Keratinocyte (primary cell): ENCODE measurements at regions not wholly inside any gene's neighbourhood (a gene's known extent, or its start where the extent isn't known, plus 50 kb on each side); places are given as distances from the start of the nearest gene placed in this dataset.

ENCODE experiments used
- DNase-seq: peaks from one replicate; pipeline ENCODE4 v3.0.0-alpha.2; 2011; ENCODE audit warnings: low read depth, missing footprints, low spot score
- FAIRE-seq: peaks from 2 replicates; lab custom pipeline; 2011; peaks lifted over from hg19 to GRCh38; lab: Jason Lieb, UNC
- H2AFZ ChIP-seq: 2 replicates; pipeline ENCODE4 v1.6.0; 2012; ENCODE audit warnings: low read length, control low read depth, inconsistent platforms; ENCODE audit not compliant: control insufficient read depth
- H3K27ac ChIP-seq: 2 replicates; pipeline ENCODE4 v1.5.1; 2011; ENCODE audit warnings: low read length; ENCODE audit not compliant: control insufficient read depth, insufficient read depth
- H3K27me3 ChIP-seq: 3 replicates; pipeline ENCODE4 v1.6.0; 2011; ENCODE audit warnings: low read length; ENCODE audit not compliant: control insufficient read depth, insufficient read depth; ENCODE audit errors: extremely low read depth
- H3K36me3 ChIP-seq, 2 experiments: 2 replicates in 1 of 2; 3 replicates in 1 of 2; pipeline ENCODE4 v1.5.1; 2011; ENCODE audit warnings: low read length in 2 of 2, mild to moderate bottlenecking in 1 of 2; ENCODE audit not compliant: control insufficient read depth in 2 of 2, insufficient read depth in 2 of 2; ENCODE audit errors: extremely low read depth in 1 of 2
- H3K4me1 ChIP-seq: 3 replicates; pipeline ENCODE4 v1.5.1; 2011; ENCODE audit warnings: low read length; ENCODE audit not compliant: control insufficient read depth, insufficient read depth; ENCODE audit errors: extremely low read depth
- H3K4me2 ChIP-seq: 3 replicates; pipeline ENCODE4 v1.6.0; 2011; ENCODE audit warnings: low read depth, low read length; ENCODE audit not compliant: control insufficient read depth, insufficient read depth; ENCODE audit errors: extremely low read depth
- H3K4me3 ChIP-seq, 3 experiments: fragments of 200-600 bp in 1 of 3; sonication (generic) in 1 of 3; 2 replicates in 2 of 3; 3 replicates in 1 of 3; pipeline ENCODE4 v1.5.1; 2011 to 2016; ENCODE audit warnings: low read length in 3 of 3, mild to moderate bottlenecking in 3 of 3, control low read depth in 2 of 3, inconsistent platforms in 1 of 3, low read depth in 1 of 3, mixed read lengths in 1 of 3, mixed run types in 1 of 3, moderate library complexity in 1 of 3; ENCODE audit not compliant: control insufficient read depth in 2 of 3, insufficient read depth in 2 of 3; ENCODE audit errors: extremely low read depth in 1 of 3
- H3K79me2 ChIP-seq: 2 replicates; pipeline ENCODE4 v1.6.0; 2012; ENCODE audit warnings: low read length; ENCODE audit not compliant: control insufficient read depth, insufficient read depth
- H3K9ac ChIP-seq: 3 replicates; pipeline ENCODE4 v1.6.0; 2011; ENCODE audit warnings: low read length; ENCODE audit not compliant: control insufficient read depth, insufficient read depth; ENCODE audit errors: extremely low read depth
- H3K9me1 ChIP-seq: 3 replicates; pipeline ENCODE4 v1.6.0; 2011; ENCODE audit warnings: low read length; ENCODE audit not compliant: control insufficient read depth, insufficient read depth; ENCODE audit errors: extremely low read depth
- H3K9me3 ChIP-seq: 2 replicates; pipeline ENCODE4 v1.5.1; 2012; ENCODE audit warnings: low read depth, low read length; ENCODE audit not compliant: control insufficient read depth
- H4K20me1 ChIP-seq: 3 replicates; pipeline ENCODE4 v1.6.0; 2011; ENCODE audit warnings: low read length; ENCODE audit not compliant: control insufficient read depth, insufficient read depth; ENCODE audit errors: extremely low read depth
- CTCF ChIP-seq, 3 experiments: IDR thresholded peaks in 1 of 3; conservative IDR thresholded peaks in 1 of 3; optimal IDR thresholded peaks in 1 of 3; 2 replicates in 2 of 3; 3 replicates in 1 of 3; pipeline versions ENCODE3 to v1.5.1; 2011; ENCODE audit warnings: low read length in 3 of 3, mild to moderate bottlenecking in 3 of 3, moderate library complexity in 2 of 3, control low read depth in 1 of 3, inconsistent platforms in 1 of 3; ENCODE audit not compliant: insufficient read depth in 2 of 3; ENCODE audit errors: extremely low read depth in 1 of 3
- EZH2 ChIP-seq: IDR thresholded peaks from one replicate; pipeline ENCODE4 v1.6.1; 2012; ENCODE audit warnings: inconsistent platforms, mild to moderate bottlenecking, low read length, moderate library complexity
- dilution Hi-C: fragments of 300-500 bp; cut with MboI; formaldehyde crosslinking; loops from one replicate; pipeline ENCODE4 v1.7.0; 2020; ENCODE audit warnings: low sequenced_read_pairs; ENCODE audit not compliant: extremely low pct_ligation_motif_present

- H3K4me1 ChIP-seq, result no peaks in the 10 kb centered on the region
- peak; percentile 13 for DNase-seq
- no peak for FAIRE-seq
- no peak overlapping the region for H3K4me2 ChIP-seq
- no peaks in the 10 kb centered on the region for H3K36me3 ChIP-seq
- no peak overlapping the region for H3K27ac ChIP-seq
- H3K4me3 ChIP-seq, result no peak overlapping the region
- H3K9ac ChIP-seq, result no peak overlapping the region
- H3K27me3 ChIP-seq, result no peaks in the 10 kb centered on the region
- no peaks in the 10 kb centered on the region for H4K20me1 ChIP-seq
- H3K9me1 ChIP-seq, result no peaks in the 10 kb centered on the region
- no peak for TF ChIP-seq EZH2
- peak; percentile 76 to 88 (median 85) for TF ChIP-seq CTCF (optimal IDR thresholded peaks at IDR 0.05 in 1 of 3, IDR thresholded peaks at IDR 0.05 in 1 of 3, conservative IDR thresholded peaks at IDR 0.05 in 1 of 3; ENCODE audit: extremely low read depth in 1 of 3, insufficient read depth in 2 of 3, low read length in 3 of 3)
- dilution Hi-C loops, result no loop called here
- no peaks in the 10 kb centered on the region for H3K9me3 ChIP-seq
- H2AFZ ChIP-seq, result no peak overlapping the region
- no peaks in the 10 kb centered on the region for H3K79me2 ChIP-seq
Measured at GRCh38 chr11:36744375-36745168, 146.5 kb upstream of the RAG2 start.

- Histone ChIP-seq H3K4me1 (no peaks in the 10 kb centered on the region), H4K20me1 (no peaks in the 10 kb centered on the region), H3K27me3 (no peaks in the 10 kb centered on the region), H3K9me1 (no peaks in the 10 kb centered on the region), H3K27ac (no peak overlapping the region), H3K9ac (no peak overlapping the region), H3K9me3 (no peaks in the 10 kb centered on the region), H3K4me2 (no peak overlapping the region), H2AFZ (no peak overlapping the region), H3K4me3 (no peak overlapping the region), H3K36me3 (no peaks in the 10 kb centered on the region), H3K79me2 (no peaks in the 10 kb centered on the region)
- TF ChIP-seq EZH2 (no peak), CTCF (optimal IDR thresholded peaks at IDR 0.05 in 1 of 3, IDR thresholded peaks at IDR 0.05 in 1 of 3, conservative IDR thresholded peaks at IDR 0.05 in 1 of 3; ENCODE audit: extremely low read depth in 1 of 3, insufficient read depth in 2 of 3, low read length in 3 of 3) (no peak)
- DNase-seq (no peak), FAIRE-seq (no peak)
- dilution Hi-C loops, result no loop called here
Measured at GRCh38 chr11:36743039-36743438, 145.0 kb upstream of the RAG2 start.
